ENCODE measurements at regions not wholly inside any gene's neighbourhood (a gene's known extent, or its start where the extent isn't known, plus 50 kb on each side); places are given as distances from the start of the nearest gene placed in this dataset.

GRCh38 chr15:70420948-70421482 lies 323.3 kb upstream of the TLE3 start:
- DNase-seq: no peak

- no peak for DNase-seq
Measured at GRCh38 chr15:70420086-70420947, 322.6 kb upstream of the TLE3 start.

GRCh38 chr15:70418943-70419342 lies 321.2 kb upstream of the TLE3 start:
- no peak for DNase-seq

- no peak for DNase-seq
Measured at GRCh38 chr15:70417535-70417934, 319.8 kb upstream of the TLE3 start.

- DNase-seq: no peak
Measured at GRCh38 chr15:70416829-70417228, 319.1 kb upstream of the TLE3 start.

- DNase-seq: no peak
Measured at GRCh38 chr15:70415398-70415797, 317.7 kb upstream of the TLE3 start.

GRCh38 chr15:70414626-70415025 lies 316.9 kb upstream of the TLE3 start:
- no peak for DNase-seq

GRCh38 chr15:70412794-70413193 lies 315.1 kb upstream of the TLE3 start:
- DNase-seq: no peak

GRCh38 chr15:70411143-70411863 lies 313.6 kb upstream of the TLE3 start:
- DNase-seq: no peak

GRCh38 chr15:70410371-70410985 lies 312.8 kb upstream of the TLE3 start:
- DNase-seq: no peak

GRCh38 chr15:70409388-70409787 lies 311.7 kb upstream of the TLE3 start:
- no peak for DNase-seq

- no peak for DNase-seq
Measured at GRCh38 chr15:70407955-70408354, 310.2 kb upstream of the TLE3 start.

- no peak for DNase-seq
Measured at GRCh38 chr15:70407336-70407670, 309.6 kb upstream of the TLE3 start.

- DNase-seq: no peak
Measured at GRCh38 chr15:70406617-70407335, 309.1 kb upstream of the TLE3 start.

GRCh38 chr15:70401709-70402108 lies 304.0 kb upstream of the TLE3 start:
- DNase-seq: no peak

- DNase-seq: peak; percentile 58
Measured at GRCh38 chr15:70400766-70401541, 303.2 kb upstream of the TLE3 start.

GRCh38 chr15:70399204-70399603 lies 301.5 kb upstream of the TLE3 start:
- no peak for DNase-seq

GRCh38 chr15:70398694-70399093 lies 301.0 kb upstream of the TLE3 start:
- no peak for DNase-seq

- no peak for DNase-seq
Measured at GRCh38 chr15:70396807-70397206, 299.1 kb upstream of the TLE3 start.

- DNase-seq: no peak
Measured at GRCh38 chr15:70395164-70395563, 297.4 kb upstream of the TLE3 start.

- no peak for DNase-seq
Measured at GRCh38 chr15:70390723-70391122, 293.0 kb upstream of the TLE3 start.

GRCh38 chr15:70387993-70388392 lies 290.3 kb upstream of the TLE3 start:
- DNase-seq: no peak

Data from MV-4-11 (cell line).